GM12878 (cell line): ENCODE measurements at regions not wholly inside any gene's neighbourhood (a gene's known extent, or its start where the extent isn't known, plus 50 kb on each side); places are given as distances from the start of the nearest gene placed in this dataset.

ENCODE experiments used
- ATAC-seq: fragments of 200-7000 bp; cut with Tn5 transposase; 3 replicates; pipeline ENCODE4 v1.9.1; 2020; ENCODE audit warnings: mild to moderate bottlenecking, moderate library complexity
- BruUV-seq: library from RNA; stranded (reverse); fragments of 400-500 nt; replicated peaks from 2 replicates; lab custom pipeline; 2021; lab: Mats Ljungman, UMichigan
- CTCF ChIA-PET: fragments of 300-600 bp; sonication (Branson Sonifier 250); formaldehyde crosslinking; extraction: SDS; loops from one replicate; lab custom pipeline; 2021; ENCODE audit warnings: inconsistent platforms; lab: Yijun Ruan, JAX
- POLR2A ChIA-PET: fragments of 350-600 bp; formaldehyde crosslinking; extraction: SDS; loops from one replicate; lab custom pipeline; 2021; ENCODE audit warnings: inconsistent platforms; lab: Charles Lee
- RAD21 ChIA-PET: fragments of 300-600 bp; sonication (Branson Sonifier 250); formaldehyde crosslinking; loops from one replicate; lab custom pipeline; 2023; ENCODE audit warnings: antibody characterized with exemption; ENCODE audit not compliant: unreplicated experiment; lab: Charles Lee
- SMC1A ChIA-PET: fragments of 300-600 bp; sonication (Branson Sonifier 250); formaldehyde crosslinking; loops from one replicate; lab custom pipeline; 2023; ENCODE audit not compliant: unreplicated experiment, uncharacterized antibody; lab: Charles Lee
- DNase-seq: peaks from one replicate; pipeline ENCODE4 v3.0.0-alpha.2; 2011; ENCODE audit warnings: low read depth, low spot score
- FAIRE-seq: peaks from 3 replicates; lab custom pipeline; 2011; peaks lifted over from hg19 to GRCh38; lab: Jason Lieb, UNC
- H2AFZ ChIP-seq: 2 replicates; pipeline ENCODE4 v1.6.0; 2011; ENCODE audit warnings: low read depth, low read length, control low read depth; ENCODE audit not compliant: control insufficient read depth
- H3K27ac ChIP-seq: 2 replicates; pipeline ENCODE4 v1.5.1; 2011; ENCODE audit warnings: control low read depth; ENCODE audit not compliant: control insufficient read depth, insufficient read depth
- H3K27me3 ChIP-seq, 2 experiments: replicated peaks in 1 of 2; 2 replicates each; pipeline versions ENCODE4 v1.6.0 to v1.6.1; 2011; ENCODE audit warnings: low read length in 1 of 2; ENCODE audit not compliant: control insufficient read depth in 2 of 2, insufficient read depth in 2 of 2
- H3K36me3 ChIP-seq, 2 experiments: 2 replicates each; pipeline ENCODE4 v1.5.1; 2011; ENCODE audit warnings: low read length in 1 of 2; ENCODE audit not compliant: control insufficient read depth in 2 of 2, insufficient read depth in 2 of 2
- H3K4me1 ChIP-seq: 2 replicates; pipeline ENCODE4 v1.6.1; 2011; ENCODE audit warnings: mild to moderate bottlenecking, low read length, moderate library complexity, mixed read lengths; ENCODE audit not compliant: control insufficient read depth, insufficient read depth
- H3K4me2 ChIP-seq: 2 replicates; pipeline ENCODE4 v1.6.0; 2011; ENCODE audit warnings: control low read depth; ENCODE audit not compliant: control insufficient read depth, insufficient read depth
- H3K4me3 ChIP-seq: fragments of 200-600 bp; sonication (generic); 2 replicates; pipeline ENCODE4 v1.5.1; 2016
- H3K79me2 ChIP-seq: 2 replicates; pipeline ENCODE4 v1.6.0; 2011; ENCODE audit warnings: low read length; ENCODE audit not compliant: control insufficient read depth, insufficient read depth
- H3K9ac ChIP-seq: 2 replicates; pipeline ENCODE4 v1.8.0; 2011; ENCODE audit warnings: low read length, control low read depth, mixed read lengths; ENCODE audit not compliant: control insufficient read depth, insufficient read depth
- H3K9me3 ChIP-seq: replicated peaks from 3 replicates; pipeline ENCODE4 v1.5.1; 2011; ENCODE audit warnings: mild to moderate bottlenecking, low read length; ENCODE audit not compliant: control insufficient read depth, insufficient read depth
- H4K20me1 ChIP-seq: 2 replicates; pipeline ENCODE4 v1.6.0; 2011; ENCODE audit not compliant: control insufficient read depth, insufficient read depth
- CHD2 ChIP-seq: IDR thresholded peaks from 2 replicates; pipeline ENCODE4 v1.6.1; 2011; ENCODE audit warnings: low read depth, low read length, improper control_type of control experiment, borderline replicate concordance
- ETV6 ChIP-seq, 2 experiments: fragments of 450-650 bp in 1 of 2; IDR thresholded peaks in 1 of 2; conservative IDR thresholded peaks in 1 of 2; 2 replicates each; pipeline ENCODE4 v1.6.1; 2014; ENCODE audit warnings: antibody characterized with exemption in 1 of 2, borderline replicate concordance in 1 of 2, low read depth in 1 of 2, mild to moderate bottlenecking in 1 of 2, moderate library complexity in 1 of 2
- FOXM1 ChIP-seq: IDR thresholded peaks from 2 replicates; pipeline ENCODE4 v1.6.1; 2012; ENCODE audit warnings: low read depth, mild to moderate bottlenecking, inconsistent platforms, low read length, moderate library complexity
- HDAC2 ChIP-seq: fragments of 200-600 bp; sonication (generic); IDR thresholded peaks from 2 replicates; pipeline ENCODE4 v1.6.1; 2017
- HDAC6 ChIP-seq: fragments of 200-600 bp; sonication (generic); IDR thresholded peaks from one replicate; pipeline ENCODE4 v1.8.0; 2017; ENCODE audit warnings: antibody characterized with exemption; ENCODE audit not compliant: unreplicated experiment
- KAT2A ChIP-seq: conservative IDR thresholded peaks from 2 replicates; pipeline ENCODE4 v1.6.1; 2011; ENCODE audit warnings: low read depth, low read length; ENCODE audit not compliant: control insufficient read depth
- NFIC ChIP-seq: IDR thresholded peaks from 2 replicates; pipeline ENCODE4 v1.6.1; 2012; ENCODE audit warnings: low read depth, mild to moderate bottlenecking, inconsistent platforms, low read length, moderate library complexity
- NR2C1 ChIP-seq: fragments of 450-650 bp; IDR thresholded peaks from 2 replicates; pipeline ENCODE4 v1.6.1; 2017; ENCODE audit warnings: antibody characterized with exemption, mild to moderate bottlenecking, moderate library complexity
- NR2C2 ChIP-seq: IDR thresholded peaks from 2 replicates; pipeline ENCODE4 v1.6.1; 2011; ENCODE audit warnings: borderline replicate concordance, low read depth; ENCODE audit not compliant: control insufficient read depth, insufficient read length
- NRF1 ChIP-seq: conservative IDR thresholded peaks from 2 replicates; pipeline ENCODE4 v1.6.1; 2011; ENCODE audit warnings: mild to moderate bottlenecking, low read depth, low read length, improper control_type of control experiment
- PBX3 ChIP-seq: IDR thresholded peaks from 2 replicates; pipeline ENCODE4 v1.6.1; 2011; ENCODE audit warnings: mild to moderate bottlenecking, low read depth, low read length, moderate library complexity; ENCODE audit not compliant: insufficient replicate concordance
- POLR2AphosphoS2 ChIP-seq: IDR thresholded peaks from 2 replicates; pipeline ENCODE4 v1.6.1; 2011; ENCODE audit warnings: low read depth, mild to moderate bottlenecking, low read length, improper control_type of control experiment, moderate library complexity
- RFX5 ChIP-seq: IDR thresholded peaks from 2 replicates; pipeline ENCODE4 v1.6.1; 2011; ENCODE audit warnings: low read depth, low read length, improper control_type of control experiment
- SIX5 ChIP-seq: IDR thresholded peaks from 2 replicates; pipeline ENCODE4 v1.6.1; 2011; ENCODE audit warnings: mild to moderate bottlenecking, low read depth, low read length, moderate library complexity; ENCODE audit not compliant: severe bottlenecking
- STAT3 ChIP-seq: IDR thresholded peaks from 2 replicates; pipeline ENCODE4 v1.6.1; 2011; ENCODE audit warnings: low read depth, low read length, improper control_type of control experiment
- TCF3 ChIP-seq: IDR thresholded peaks from 2 replicates; pipeline ENCODE4 v1.6.1; 2012; ENCODE audit warnings: low read depth, mild to moderate bottlenecking, low read length, borderline replicate concordance; ENCODE audit not compliant: insufficient read depth
- ZBED1 ChIP-seq: IDR thresholded peaks from 2 replicates; pipeline ENCODE4 v1.6.1; 2016; ENCODE audit warnings: borderline replicate concordance
- ZZZ3 ChIP-seq: IDR thresholded peaks from 2 replicates; pipeline ENCODE4 v1.6.1; 2011; ENCODE audit warnings: low read depth; ENCODE audit not compliant: control insufficient read depth, insufficient read length
- WGBS: methylation state at CpG from one replicate; pipeline ENCODE4 v1.1.6; 2016; ENCODE audit warnings: low lambda C conversion rate; ENCODE audit not compliant: insufficient replicate concordance, insufficient coverage; ENCODE audit errors: missing lambda C conversion rate; 5-methylcytosine and 5-hydroxymethylcytosine counted together
- in situ Hi-C: fragments of 300-500 bp; cut with MboI; formaldehyde crosslinking; loops from 9 replicates; pipeline ENCODE4 v1.14.3; 2018; ENCODE audit warnings: mixed read lengths
- intact Hi-C: fragments of 100-400 bp; cut with micrococcal nuclease; formaldehyde crosslinking; loops from one replicate; pipeline ENCODE4 v1.14.2; 2022; ENCODE audit not compliant: unreplicated experiment

GRCh38 chr13:109940637-109941036 lies 154.3 kb upstream of the IRS2 start:
- Histone ChIP-seq H3K9me3 (no peaks in the 10 kb centered on the region), H3K36me3 (no peaks in the 10 kb centered on the region), H4K20me1 (no peaks in the 10 kb centered on the region), H3K79me2 (no peaks in the 10 kb centered on the region), H3K27ac (no peak overlapping the region), H3K4me1 (no peaks in the 10 kb centered on the region), H3K4me3 (no peak overlapping the region), H3K27me3 (no peaks in the 10 kb centered on the region; a peak in 1 of 4 replicates), H3K9ac (no peak overlapping the region)
- DNase-seq (no peak), ATAC-seq (no peak), FAIRE-seq (no peak)
- ChIA-PET POLR2A (no interaction called here), CTCF (no interaction called here), RAD21 (no interaction called here)
- intact Hi-C loops, result no loop called here
- 35% methylated on average over 8 of the region's 8 CpGs for WGBS
- no TSS peak for BruUV-seq
- no peak for TF ChIP-seq NR2C2
- no peak for TF ChIP-seq KAT2A
- no peak for TF ChIP-seq ZBED1
- no peak for TF ChIP-seq HDAC6
- TF ChIP-seq HDAC2, result no peak
- no peak for TF ChIP-seq TCF3
- TF ChIP-seq POLR2AphosphoS2, result no peak
- TF ChIP-seq, all 136 proteins: peak for 0
- Histone ChIP-seq H3K4me2 (no peak overlapping the region), H2AFZ (no peak overlapping the region)
- SMC1A ChIA-PET, result no interaction called here
- in situ Hi-C loops, result no loop called here

- POLR2A ChIA-PET, result no interaction called here
- Histone ChIP-seq H3K27me3 (no peaks in the 10 kb centered on the region; a peak in 1 of 4 replicates), H4K20me1 (no peaks in the 10 kb centered on the region), H3K4me1 (no peaks in the 10 kb centered on the region), H3K4me3 (no peak overlapping the region), H3K79me2 (no peaks in the 10 kb centered on the region), H3K9me3 (no peaks in the 10 kb centered on the region), H3K27ac (no peak overlapping the region), H3K9ac (no peak overlapping the region), H3K4me2 (no peak overlapping the region), H3K36me3 (no peaks in the 10 kb centered on the region), H2AFZ (no peak overlapping the region)
- TF ChIP-seq RFX5 (no peak), PBX3 (no peak), FOXM1 (no peak), NFIC (no peak), ETV6 (conservative IDR thresholded peaks at IDR 0.05 in 1 of 2, IDR thresholded peaks at IDR 0.05 in 1 of 2; ENCODE audit: borderline replicate concordance in 1 of 2, low read depth in 1 of 2) (no peak), ZZZ3 (no peak), NRF1 (no peak), STAT3 (no peak), CHD2 (no peak), SIX5 (no peak), NR2C1 (no peak)
- no peak for DNase-seq
- in situ Hi-C loops, result no loop called here
- 44% methylated on average over 10 of the region's 10 CpGs for WGBS
- no peak for FAIRE-seq
- intact Hi-C loops, result no loop called here
- no peak for ATAC-seq
- CTCF ChIA-PET, result no interaction called here
- RAD21 ChIA-PET, result no interaction called here
- no TSS peak for BruUV-seq
- SMC1A ChIA-PET, result no interaction called here
Observed at GRCh38 chr13:109939838-109940237, 153.5 kb upstream of the IRS2 start.
